Thoracic aorta (tissue), 2 donors: ENCODE measurements at regions not wholly inside any gene's neighbourhood (a gene's known extent, or its start where the extent isn't known, plus 50 kb on each side); places are given as distances from the start of the nearest gene placed in this dataset.

Experiments
- ATAC-seq: fragments of 150-250 bp; one replicate; pipeline ENCODE4 v1.8.0; 2017; ENCODE audit warnings: low read depth; ENCODE audit not compliant: insufficient number of reproducible peaks, low FRiP score
- DNase-seq: peaks from one replicate; pipeline ENCODE4 v3.0.0-alpha.2; 2020; ENCODE audit warnings: low spot score
- H3K27ac ChIP-seq, 2 donors: fragments of 200-600 bp; sonication (generic); 1 replicate in 1 of 2; 2 replicates in 1 of 2; pipeline ENCODE4 v1.5.1; 2016; ENCODE audit warnings: mild to moderate bottlenecking in 2 of 2, moderate library complexity in 2 of 2
- H3K27me3 ChIP-seq: fragments of 200-600 bp; sonication (generic); replicated peaks from 2 replicates; pipeline ENCODE4 v1.6.0; 2016; ENCODE audit warnings: mild to moderate bottlenecking; ENCODE audit not compliant: insufficient read depth
- H3K36me3 ChIP-seq: fragments of 200-600 bp; sonication (generic); one replicate; pipeline ENCODE4 v1.5.1; 2016
- H3K4me1 ChIP-seq, 2 donors: fragments of 200-600 bp; sonication (generic); 1 replicate in 1 of 2; 2 replicates in 1 of 2; pipeline versions ENCODE4 v1.5.1 to v1.6.0; 2016; ENCODE audit warnings: low read depth in 2 of 2, mild to moderate bottlenecking in 1 of 2; ENCODE audit not compliant: control insufficient read depth in 1 of 2
- H3K4me3 ChIP-seq: fragments of 200-600 bp; sonication (generic); 2 replicates; pipeline ENCODE4 v1.5.1; 2016; ENCODE audit warnings: mild to moderate bottlenecking
- H3K9me3 ChIP-seq: fragments of 200-600 bp; sonication (generic); 2 replicates; pipeline ENCODE4 v1.5.1; 2016
- TF ChIP-seq, protein P1 (sequence below): fragments of 200-600 bp; sonication (generic); IDR thresholded peaks from one replicate; pipeline ENCODE4 v1.5.1; 2019; ENCODE audit warnings: antibody characterized with exemption

DNA sequence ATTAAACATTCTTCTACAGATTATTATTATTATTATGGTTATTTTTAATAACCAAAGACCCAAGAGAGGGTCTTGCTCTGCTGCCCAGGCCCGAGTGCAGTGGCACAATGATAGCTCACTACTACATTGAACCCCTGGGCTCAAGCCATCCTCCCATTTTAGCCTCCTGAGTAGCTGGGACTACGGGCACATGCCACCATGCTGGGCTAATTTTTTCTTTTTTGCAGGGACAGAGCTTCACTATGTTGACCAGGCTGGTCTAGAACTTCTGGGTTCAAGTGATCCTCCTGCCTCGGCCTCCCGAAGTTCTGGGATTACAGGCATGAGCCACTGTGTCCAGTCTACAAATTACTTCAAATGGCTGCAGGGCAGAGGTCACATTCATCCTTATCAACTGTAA is 179.8 kb downstream of the KCNRG start:
- Histone ChIP-seq H3K4me1 (peaks cover 0 to 5% of the 10 kb centered on the region in 2 donors), H3K9me3 (no peaks in the 10 kb centered on the region), H3K27ac (no peak overlapping the region), H3K36me3 (no peaks in the 10 kb centered on the region), H3K27me3 (no peaks in the 10 kb centered on the region), H3K4me3 (no peak overlapping the region)
- ATAC-seq (no peak), DNase-seq (no peak)
- TF ChIP-seq, protein P1, sequence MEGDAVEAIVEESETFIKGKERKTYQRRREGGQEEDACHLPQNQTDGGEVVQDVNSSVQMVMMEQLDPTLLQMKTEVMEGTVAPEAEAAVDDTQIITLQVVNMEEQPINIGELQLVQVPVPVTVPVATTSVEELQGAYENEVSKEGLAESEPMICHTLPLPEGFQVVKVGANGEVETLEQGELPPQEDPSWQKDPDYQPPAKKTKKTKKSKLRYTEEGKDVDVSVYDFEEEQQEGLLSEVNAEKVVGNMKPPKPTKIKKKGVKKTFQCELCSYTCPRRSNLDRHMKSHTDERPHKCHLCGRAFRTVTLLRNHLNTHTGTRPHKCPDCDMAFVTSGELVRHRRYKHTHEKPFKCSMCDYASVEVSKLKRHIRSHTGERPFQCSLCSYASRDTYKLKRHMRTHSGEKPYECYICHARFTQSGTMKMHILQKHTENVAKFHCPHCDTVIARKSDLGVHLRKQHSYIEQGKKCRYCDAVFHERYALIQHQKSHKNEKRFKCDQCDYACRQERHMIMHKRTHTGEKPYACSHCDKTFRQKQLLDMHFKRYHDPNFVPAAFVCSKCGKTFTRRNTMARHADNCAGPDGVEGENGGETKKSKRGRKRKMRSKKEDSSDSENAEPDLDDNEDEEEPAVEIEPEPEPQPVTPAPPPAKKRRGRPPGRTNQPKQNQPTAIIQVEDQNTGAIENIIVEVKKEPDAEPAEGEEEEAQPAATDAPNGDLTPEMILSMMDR, result no peak

DNA sequence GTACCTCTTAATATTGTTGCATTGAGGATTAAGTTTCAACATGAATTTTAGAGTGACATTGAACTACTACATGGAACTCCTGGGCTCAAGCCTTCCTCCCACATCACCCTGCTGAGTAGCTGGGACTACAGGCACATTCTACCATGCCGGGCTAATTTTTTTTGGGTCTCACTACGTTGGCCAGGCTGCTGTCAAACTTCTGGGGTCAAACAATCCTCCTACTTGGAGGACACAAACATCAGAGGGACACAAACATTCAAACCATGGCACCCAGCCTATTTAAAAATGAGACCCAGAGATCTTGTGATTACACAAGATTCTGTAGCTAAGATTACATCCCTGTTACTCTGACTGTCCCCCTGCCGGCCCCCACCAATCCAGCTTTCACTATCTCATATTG is 180.9 kb downstream of the KCNRG start:
- H3K27ac ChIP-seq, result no peak overlapping the region
- H3K27me3 ChIP-seq, result no peaks in the 10 kb centered on the region
- peaks cover 0 to 15% of the 10 kb centered on the region in 2 donors for H3K4me1 ChIP-seq
- ATAC-seq (no peak), DNase-seq (no peak)
- no peaks in the 10 kb centered on the region for H3K36me3 ChIP-seq
- H3K9me3 ChIP-seq, result no peaks in the 10 kb centered on the region
- TF ChIP-seq, protein P1, result no peak
- no peak overlapping the region for H3K4me3 ChIP-seq

DNA sequence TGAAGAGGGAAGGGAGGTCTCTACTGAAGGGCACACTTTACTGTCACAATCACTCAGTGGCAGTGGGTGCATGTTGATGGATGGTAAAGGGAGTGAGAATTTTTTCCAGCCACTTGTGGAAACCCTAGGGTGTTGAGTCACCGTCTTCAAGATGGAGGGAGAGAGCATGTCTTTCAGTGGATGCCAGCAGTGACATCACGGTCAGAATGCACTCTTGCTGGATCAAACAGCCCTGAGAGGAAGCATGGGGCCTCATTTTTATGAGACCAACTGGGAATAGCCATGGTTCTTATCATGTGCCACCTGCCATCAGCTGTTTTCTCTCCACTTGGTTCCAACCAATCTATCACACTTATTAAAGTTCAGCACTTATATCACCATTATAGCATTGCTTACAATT is 182.5 kb downstream of the KCNRG start:
- ATAC-seq, result no peak
- H3K4me1 ChIP-seq, result peaks cover 0 to 15% of the 10 kb centered on the region in 2 donors
- no peaks in the 10 kb centered on the region for H3K27me3 ChIP-seq
- TF ChIP-seq, protein P1, result no peak
- H3K36me3 ChIP-seq, result no peaks in the 10 kb centered on the region
- no peak overlapping the region for H3K4me3 ChIP-seq
- no peak for DNase-seq
- no peaks in the 10 kb centered on the region for H3K9me3 ChIP-seq
- no peak overlapping the region for H3K27ac ChIP-seq

DNA sequence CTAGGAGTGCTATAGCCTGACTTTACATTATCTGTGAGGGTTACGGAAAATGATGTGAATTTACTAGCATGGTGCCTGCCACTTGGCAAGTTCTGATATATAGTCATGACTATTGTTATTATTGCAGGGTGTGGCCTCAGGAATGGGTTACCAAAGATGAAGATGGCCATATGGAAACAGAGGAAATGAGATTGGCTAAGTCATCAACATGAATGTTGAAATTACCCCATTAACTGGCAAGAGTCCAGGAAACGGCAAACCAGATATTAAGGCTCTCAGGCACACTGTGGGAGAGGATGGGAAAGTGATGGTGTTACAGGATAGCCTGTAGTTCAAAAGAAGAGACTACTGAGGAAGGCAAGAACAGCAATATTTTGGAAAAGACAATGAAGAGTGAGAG is 183.3 kb downstream of the KCNRG start:
- DNase-seq, result no peak
- no peak overlapping the region for H3K4me3 ChIP-seq
- H3K27ac ChIP-seq, result no peak overlapping the region
- ATAC-seq, result no peak
- H3K4me1 ChIP-seq, result peaks cover 0 to 14% of the 10 kb centered on the region in 2 donors
- no peaks in the 10 kb centered on the region for H3K36me3 ChIP-seq
- TF ChIP-seq, protein P1, result no peak
- H3K27me3 ChIP-seq, result no peaks in the 10 kb centered on the region
- no peaks in the 10 kb centered on the region for H3K9me3 ChIP-seq

DNA sequence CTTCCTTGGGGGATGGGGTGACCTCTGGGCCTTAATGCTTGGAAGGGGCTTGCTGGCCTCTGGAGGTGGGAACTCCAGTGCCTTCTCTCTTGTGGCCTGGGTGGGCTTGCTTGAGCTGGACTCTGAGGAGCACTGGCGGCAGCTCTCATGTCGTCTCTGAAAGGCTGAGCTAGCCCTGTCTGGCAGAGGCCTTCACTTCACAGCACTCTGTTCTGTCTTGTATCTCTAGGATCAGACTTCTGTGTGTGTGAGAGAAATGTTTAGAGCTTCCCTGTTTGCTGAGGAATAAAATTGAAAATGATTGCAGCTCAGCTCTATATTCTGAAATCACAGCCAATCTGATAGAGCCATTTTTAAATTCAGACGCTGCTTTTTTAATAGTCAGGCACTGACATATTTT is 185.3 kb downstream of the KCNRG start:
- DNase-seq (no peak), ATAC-seq (no peak)
- Histone ChIP-seq H3K27me3 (no peaks in the 10 kb centered on the region), H3K9me3 (no peaks in the 10 kb centered on the region), H3K27ac (no peak overlapping the region), H3K4me3 (no peak overlapping the region), H3K4me1 (peaks cover 0 to 14% of the 10 kb centered on the region in 2 donors), H3K36me3 (no peaks in the 10 kb centered on the region)
- TF ChIP-seq, protein P1, result no peak
